ENCODE measurements at regions not wholly inside any gene's neighbourhood (a gene's known extent, or its start where the extent isn't known, plus 50 kb on each side); places are given as distances from the start of the nearest gene placed in this dataset.

- no peak for DNase-seq
- TF ChIP-seq POLR2A (IDR thresholded peaks at IDR 0.05) (no peak), POLR2AphosphoS5 (IDR thresholded peaks at IDR 0.05) (no peak)
- TF ChIP-seq, protein P1, sequence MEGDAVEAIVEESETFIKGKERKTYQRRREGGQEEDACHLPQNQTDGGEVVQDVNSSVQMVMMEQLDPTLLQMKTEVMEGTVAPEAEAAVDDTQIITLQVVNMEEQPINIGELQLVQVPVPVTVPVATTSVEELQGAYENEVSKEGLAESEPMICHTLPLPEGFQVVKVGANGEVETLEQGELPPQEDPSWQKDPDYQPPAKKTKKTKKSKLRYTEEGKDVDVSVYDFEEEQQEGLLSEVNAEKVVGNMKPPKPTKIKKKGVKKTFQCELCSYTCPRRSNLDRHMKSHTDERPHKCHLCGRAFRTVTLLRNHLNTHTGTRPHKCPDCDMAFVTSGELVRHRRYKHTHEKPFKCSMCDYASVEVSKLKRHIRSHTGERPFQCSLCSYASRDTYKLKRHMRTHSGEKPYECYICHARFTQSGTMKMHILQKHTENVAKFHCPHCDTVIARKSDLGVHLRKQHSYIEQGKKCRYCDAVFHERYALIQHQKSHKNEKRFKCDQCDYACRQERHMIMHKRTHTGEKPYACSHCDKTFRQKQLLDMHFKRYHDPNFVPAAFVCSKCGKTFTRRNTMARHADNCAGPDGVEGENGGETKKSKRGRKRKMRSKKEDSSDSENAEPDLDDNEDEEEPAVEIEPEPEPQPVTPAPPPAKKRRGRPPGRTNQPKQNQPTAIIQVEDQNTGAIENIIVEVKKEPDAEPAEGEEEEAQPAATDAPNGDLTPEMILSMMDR (IDR thresholded peaks at IDR 0.05 in 8 of 11, conservative IDR thresholded peaks at IDR 0.05 in 3 of 11) = no peak
- intact Hi-C loops (cut with DNase I; ENCODE audit: low total_unique reads) = no loop called here
- Histone ChIP-seq H3K4me1 (no peaks in the 10 kb centered on the region), H3K36me3 (no peaks in the 10 kb centered on the region), H3K4me3 (no peak overlapping the region), H3K27me3 (replicated peaks in 1 of 7) (peaks cover 0 to 36% (median 0%) of the 10 kb centered on the region in 7 donors), H3K27ac (no peak overlapping the region), H3K9me3 (no peaks in the 10 kb centered on the region)
- 76 to 91% (median 89%) methylated on average over 2 of the region's 2 CpGs for WGBS, 5 donors
Measured at GRCh38 chr15:98536976-98537375, 111.4 kb upstream of the IGF1R start.

- H3K9me3 ChIP-seq = no peaks in the 10 kb centered on the region
- H3K4me1 ChIP-seq = no peaks in the 10 kb centered on the region
- H3K36me3 ChIP-seq = no peaks in the 10 kb centered on the region
- TF ChIP-seq POLR2A (IDR thresholded peaks at IDR 0.05) = no peak
- no peak for TF ChIP-seq POLR2AphosphoS5 (IDR thresholded peaks at IDR 0.05)
- TF ChIP-seq, protein P1 (IDR thresholded peaks at IDR 0.05 in 8 of 11, conservative IDR thresholded peaks at IDR 0.05 in 3 of 11) = no peak
- intact Hi-C loops (cut with DNase I; ENCODE audit: low total_unique reads) = no loop called here
- H3K27me3 ChIP-seq (replicated peaks in 1 of 7) = peaks cover 0 to 36% (median 0%) of the 10 kb centered on the region in 7 donors
- DNase-seq = no peak
- WGBS, 5 donors = 72 to 80% (median 74%) methylated on average over 8 of the region's 8 CpGs
- no peak overlapping the region for H3K27ac ChIP-seq
- no peak overlapping the region for H3K4me3 ChIP-seq
Measured at GRCh38 chr15:98537516-98538060, 110.8 kb upstream of the IGF1R start.

- Histone ChIP-seq H3K27ac (no peak overlapping the region), H3K9me3 (no peaks in the 10 kb centered on the region), H3K36me3 (no peaks in the 10 kb centered on the region), H3K27me3 (replicated peaks in 1 of 7) (peaks cover 0 to 25% (median 0%) of the 10 kb centered on the region in 7 donors), H3K4me3 (no peak overlapping the region), H3K4me1 (no peaks in the 10 kb centered on the region)
- TF ChIP-seq POLR2A (IDR thresholded peaks at IDR 0.05) (no peak), POLR2AphosphoS5 (IDR thresholded peaks at IDR 0.05) (no peak)
- TF ChIP-seq, protein P1 (IDR thresholded peaks at IDR 0.05 in 8 of 11, conservative IDR thresholded peaks at IDR 0.05 in 3 of 11) = no peak
- intact Hi-C loops (cut with DNase I; ENCODE audit: low total_unique reads) = no loop called here
- DNase-seq = no peak
- 86 to 91% (median 87%) methylated on average over 14 of the region's 14 CpGs for WGBS, 5 donors
Measured at GRCh38 chr15:98541519-98541918, 106.8 kb upstream of the IGF1R start.

- Histone ChIP-seq H3K4me3 (no peak overlapping the region), H3K4me1 (peaks cover 0 to 17% (median 6%) of the 10 kb centered on the region in 6 donors), H3K36me3 (no peaks in the 10 kb centered on the region), H3K9me3 (no peaks in the 10 kb centered on the region), H3K27me3 (replicated peaks in 1 of 7) (peaks cover 0 to 30% (median 0%) of the 10 kb centered on the region in 7 donors), H3K27ac (no peak overlapping the region)
- TF ChIP-seq POLR2A (IDR thresholded peaks at IDR 0.05) = no peak
- TF ChIP-seq, protein P1 (IDR thresholded peaks at IDR 0.05 in 8 of 11, conservative IDR thresholded peaks at IDR 0.05 in 3 of 11) = no peak
- WGBS, 5 donors = 61 to 92% (median 90%) methylated on average over 1 of the region's 1 CpG
- intact Hi-C loops (cut with DNase I; ENCODE audit: low total_unique reads) = no loop called here
- DNase-seq = no peak
Measured at GRCh38 chr15:98543237-98543636, 105.1 kb upstream of the IGF1R start.

Measured in spleen (tissue), 11 donors.